ENCODE measurements at regions not wholly inside any gene's neighbourhood (a gene's known extent, or its start where the extent isn't known, plus 50 kb on each side); places are given as distances from the start of the nearest gene placed in this dataset.

GRCh38 chr15:93420050-93420452 lies 331.0 kb upstream of the RGMA start:
- DNase-seq (ENCODE audit: extremely low read depth in 1 of 4, low spot score in 3 of 4), result no peak
- Histone ChIP-seq H3K79me2 (ENCODE audit: control insufficient read depth, insufficient read depth, low read length) (no peaks in the 10 kb centered on the region), H3K27ac (ENCODE audit: extremely low read depth, low read depth, low read length) (no peak overlapping the region), H3K9me3 (replicated peaks; ENCODE audit: control insufficient read depth, insufficient read depth, low read depth, low read length) (no peaks in the 10 kb centered on the region), H3K27me3 (ENCODE audit: control insufficient read depth in 2 of 2, insufficient read depth in 2 of 2, low read length in 2 of 2) (0 out of 5 replicates have a peak, but pooled peaks cover 0 to 5% of the 10 kb centered on the region in 2 experiments), H3K9me1 (ENCODE audit: control insufficient read depth, insufficient read depth, low read length) (no peaks in the 10 kb centered on the region), H2AFZ (ENCODE audit: low read depth, low read length) (no peak overlapping the region), H4K20me1 (replicated peaks; ENCODE audit: control insufficient read depth, insufficient read depth, low read length) (no peaks in the 10 kb centered on the region), H3K4me2 (ENCODE audit: insufficient read depth, low read length) (no peak overlapping the region), H3K36me3 (ENCODE audit: control insufficient read depth, insufficient read depth, low read length) (no peaks in the 10 kb centered on the region), H3K4me1 (replicated peaks in 1 of 2; ENCODE audit: control insufficient read depth in 2 of 2, insufficient read depth in 2 of 2, low read length in 2 of 2) (no peaks in the 10 kb centered on the region), H3K9ac (ENCODE audit: insufficient read depth in 1 of 2, low read depth in 2 of 2, low read length in 2 of 2) (no peak overlapping the region), H3K4me3 (no peak overlapping the region)
- ATAC-seq, result no peak
- ChIA-PET CTCF (ENCODE audit: low intra/inter-chr PET ratio) (no interaction called here), POLR2A (no interaction called here)
- in situ Hi-C loops (cut with MboI), result no loop called here
- TF ChIP-seq GTF3C2 (IDR thresholded peaks at IDR 0.05; ENCODE audit: borderline replicate concordance, extremely low read depth, insufficient read length), result peak; percentile 53
- TF ChIP-seq MAX (CRISPR knock-in tag; IDR thresholded peaks at IDR 0.05), result no peak
- no peak for TF ChIP-seq TEAD4 (IDR thresholded peaks at IDR 0.05; ENCODE audit: low read length)
- TF ChIP-seq TEAD4 (CRISPR knock-in tag; IDR thresholded peaks at IDR 0.05; ENCODE audit: borderline replicate concordance), result no peak
- peak; percentile 84 for TF ChIP-seq TBP (optimal IDR thresholded peaks at IDR 0.05; ENCODE audit: low read depth, low read length)
- no peak for TF ChIP-seq SP2 (IDR thresholded peaks at IDR 0.05; ENCODE audit: extremely low read depth, low read depth, low read length, poor library complexity, severe bottlenecking)
- TF ChIP-seq ZBTB5 (IDR thresholded peaks at IDR 0.05), result no peak
- no peak for TF ChIP-seq ZMIZ1 (IDR thresholded peaks at IDR 0.05; ENCODE audit: low read depth in 2 of 2, low read length in 2 of 2)
- TF ChIP-seq POLR3A (IDR thresholded peaks at IDR 0.05; ENCODE audit: borderline replicate concordance, extremely low read depth, insufficient read depth, insufficient read length), result peak; percentile 42
- TF ChIP-seq FOXJ3 (CRISPR knock-in tag; IDR thresholded peaks at IDR 0.05), result no peak
- no peak for TF ChIP-seq ARHGAP35 (IDR thresholded peaks at IDR 0.05; ENCODE audit: partially characterized antibody)
- BruUV-seq (replicated peaks), result no TSS peak
- FAIRE-seq, result no peak
- 0% methylated on average over 1 of the region's 1 CpG for WGBS (ENCODE audit: insufficient coverage, low coverage, missing lambda C conversion rate)
- intact Hi-C loops (cut with micrococcal nuclease), result no loop called here

Measured in K562 (cell line).